Nephron progenitor cell (in vitro differentiated cells): ENCODE measurements at regions not wholly inside any gene's neighbourhood (a gene's known extent, or its start where the extent isn't known, plus 50 kb on each side); places are given as distances from the start of the nearest gene placed in this dataset.

Source experiments
- DNase-seq: peaks from one replicate; pipeline ENCODE4 v3.0.0; 2021
- H3K27ac Mint-ChIP-seq: 2 replicates; pipeline ENCODE4 v1.8.0; 2021; ENCODE audit warnings: mild to moderate bottlenecking, moderate library complexity, mixed read lengths
- H3K27me3 Mint-ChIP-seq: 2 replicates; pipeline ENCODE4 v1.8.0; 2021; ENCODE audit warnings: mild to moderate bottlenecking, low read depth, mixed read lengths; ENCODE audit not compliant: poor library complexity
- H3K36me3 Mint-ChIP-seq: 2 replicates; pipeline ENCODE4 v1.8.0; 2021; ENCODE audit warnings: low read depth, mixed read lengths
- H3K4me1 Mint-ChIP-seq: 2 replicates; pipeline ENCODE4 v1.8.0; 2021; ENCODE audit warnings: mixed read lengths
- H3K4me3 Mint-ChIP-seq: 2 replicates; pipeline ENCODE4 v1.8.0; 2021; ENCODE audit warnings: mild to moderate bottlenecking, moderate library complexity, mixed read lengths
- H3K9me3 Mint-ChIP-seq: 2 replicates; pipeline ENCODE4 v1.8.0; 2021; ENCODE audit warnings: mild to moderate bottlenecking, moderate library complexity, mixed read lengths
- CTCF ChIP-seq: fragments of 200-600 bp; sonication (generic); IDR thresholded peaks from 2 replicates; pipeline ENCODE4 v1.5.0; 2021; ENCODE audit warnings: antibody characterized with exemption

- Mint-ChIP-seq H3K4me3 (no peak overlapping the region), H3K36me3 (no peaks in the 10 kb centered on the region)
- DNase-seq: no peak
These were observed 208.5 kb upstream of the TNC start for GRCh38 chr9:115326461-115326860.

GRCh38 chr9:115327436-115328122 is 209.6 kb upstream of the TNC start:
- H3K27ac Mint-ChIP-seq: peak overlapping the region; percentile 88
- no peaks in the 10 kb centered on the region for H3K36me3 Mint-ChIP-seq
- no peaks in the 10 kb centered on the region for H3K27me3 Mint-ChIP-seq
- DNase-seq: no peak
- no peaks in the 10 kb centered on the region for H3K9me3 Mint-ChIP-seq
- H3K4me3 Mint-ChIP-seq: peak overlapping the region; percentile 25
- no peak for TF ChIP-seq CTCF
- H3K4me1 Mint-ChIP-seq: peaks cover 48% of the 10 kb centered on the region

More at GRCh38 chr9:115326461-115326860, 208.5 kb upstream of the TNC start:
- Mint-ChIP-seq H3K27ac (no peak overlapping the region), H3K27me3 (no peaks in the 10 kb centered on the region), H3K9me3 (no peaks in the 10 kb centered on the region), H3K4me1 (peaks cover 48% of the 10 kb centered on the region)
- TF ChIP-seq CTCF: no peak

GRCh38 chr9:115328228-115328627 is 210.3 kb upstream of the TNC start:
- Mint-ChIP-seq H3K27ac (peak overlapping the region; percentile 88), H3K4me1 (peaks cover 52% of the 10 kb centered on the region), H3K27me3 (peaks cover 1% of the 10 kb centered on the region), H3K9me3 (no peaks in the 10 kb centered on the region), H3K4me3 (no peak overlapping the region), H3K36me3 (no peaks in the 10 kb centered on the region)
- peak; percentile 8 for DNase-seq
- TF ChIP-seq CTCF: no peak

- TF ChIP-seq CTCF: no peak
- Mint-ChIP-seq H3K36me3 (no peaks in the 10 kb centered on the region), H3K9me3 (no peaks in the 10 kb centered on the region), H3K4me3 (no peak overlapping the region), H3K27me3 (peaks cover 4% of the 10 kb centered on the region), H3K4me1 (peaks cover 53% of the 10 kb centered on the region), H3K27ac (peak overlapping the region; percentile 78)
- DNase-seq: no peak
These were observed 210.7 kb upstream of the TNC start for GRCh38 chr9:115328677-115329076.

- no peak for TF ChIP-seq CTCF
- no peak overlapping the region for H3K4me3 Mint-ChIP-seq
- H3K27me3 Mint-ChIP-seq: peaks cover 8% of the 10 kb centered on the region
- H3K9me3 Mint-ChIP-seq: peaks cover 24% of the 10 kb centered on the region
- no peak overlapping the region for H3K27ac Mint-ChIP-seq
- no peak for DNase-seq
- H3K4me1 Mint-ChIP-seq: peaks cover 47% of the 10 kb centered on the region
- H3K36me3 Mint-ChIP-seq: no peaks in the 10 kb centered on the region
These were observed 215.5 kb upstream of the TNC start for GRCh38 chr9:115333277-115334070.
